K562 (cell line): ENCODE measurements at regions not wholly inside any gene's neighbourhood (a gene's known extent, or its start where the extent isn't known, plus 50 kb on each side); places are given as distances from the start of the nearest gene placed in this dataset.

Experiments used
- CEBPG ChIP-seq, 3 experiments: fragments of 200-800 bp in 1 of 3; sonication (Bioruptor generic) in 1 of 3; sonication (generic) in 1 of 3; formaldehyde crosslinking in 1 of 3; IDR thresholded peaks in 2 of 3; conservative IDR thresholded peaks in 1 of 3; 2 replicates each; pipeline versions ENCODE4 v1.6.1 to v1.8.0; 2016 to 2022; ENCODE audit warnings: missing compliant biosample characterization in 2 of 3, missing genetic modification characterization in 2 of 3, mild to moderate bottlenecking in 1 of 3, missing genetic modification reagents in 1 of 3
- DPF2 ChIP-seq: fragments of 450-650 bp; IDR thresholded peaks from 2 replicates; pipeline ENCODE4 v1.6.1; 2016
- STAG1 ChIP-seq: sonication (generic); formaldehyde crosslinking; IDR thresholded peaks from 2 replicates; pipeline ENCODE4 v1.5.0; 2020; ENCODE audit warnings: missing genetic modification reagents, borderline replicate concordance
- TF ChIP-seq, protein P1 (sequence below): fragments of 200-600 bp; sonication (generic); IDR thresholded peaks from one replicate; pipeline ENCODE4 v1.6.1; 2012; ENCODE audit warnings: mild to moderate bottlenecking, low read depth, low read length, inconsistent platforms

DNA sequence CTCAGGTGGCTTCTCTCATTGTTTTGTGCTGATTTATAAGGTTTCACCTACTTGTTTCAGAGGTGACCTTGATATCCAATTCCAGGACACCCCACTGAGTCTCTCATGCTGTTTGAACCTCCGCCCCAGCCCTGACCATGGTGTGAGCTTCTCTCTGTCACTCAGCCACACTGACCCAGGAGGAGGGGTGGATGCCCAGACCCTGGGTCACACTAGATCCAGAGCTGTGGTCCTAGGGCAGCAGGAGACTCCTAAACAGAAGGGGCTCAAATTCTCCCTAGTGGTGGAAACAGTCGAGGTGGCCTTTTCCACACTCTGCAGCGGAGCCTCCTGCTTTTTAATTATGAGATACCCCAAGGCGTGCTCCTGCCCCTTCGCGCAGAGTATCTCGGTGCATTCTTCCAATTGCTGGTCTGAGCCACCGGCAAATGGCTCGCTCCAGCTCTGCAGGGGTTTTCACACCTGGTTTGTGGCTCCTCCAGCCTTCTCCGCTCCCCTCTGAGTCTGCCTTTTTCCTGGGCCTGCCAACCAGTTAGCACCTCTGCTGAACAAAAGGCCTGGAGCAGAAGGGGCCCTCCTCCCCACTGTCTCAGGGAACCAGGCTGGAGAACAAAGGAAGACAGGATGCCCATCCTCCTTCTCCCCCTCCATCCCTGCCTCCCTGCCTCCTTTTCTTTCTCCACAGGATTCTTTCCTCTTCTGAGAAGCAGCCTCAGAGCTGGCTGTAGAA, 147.3 kb upstream of the SPRED2 start (continued):
- no peak for TF ChIP-seq STAG1
- TF ChIP-seq, protein P1, sequence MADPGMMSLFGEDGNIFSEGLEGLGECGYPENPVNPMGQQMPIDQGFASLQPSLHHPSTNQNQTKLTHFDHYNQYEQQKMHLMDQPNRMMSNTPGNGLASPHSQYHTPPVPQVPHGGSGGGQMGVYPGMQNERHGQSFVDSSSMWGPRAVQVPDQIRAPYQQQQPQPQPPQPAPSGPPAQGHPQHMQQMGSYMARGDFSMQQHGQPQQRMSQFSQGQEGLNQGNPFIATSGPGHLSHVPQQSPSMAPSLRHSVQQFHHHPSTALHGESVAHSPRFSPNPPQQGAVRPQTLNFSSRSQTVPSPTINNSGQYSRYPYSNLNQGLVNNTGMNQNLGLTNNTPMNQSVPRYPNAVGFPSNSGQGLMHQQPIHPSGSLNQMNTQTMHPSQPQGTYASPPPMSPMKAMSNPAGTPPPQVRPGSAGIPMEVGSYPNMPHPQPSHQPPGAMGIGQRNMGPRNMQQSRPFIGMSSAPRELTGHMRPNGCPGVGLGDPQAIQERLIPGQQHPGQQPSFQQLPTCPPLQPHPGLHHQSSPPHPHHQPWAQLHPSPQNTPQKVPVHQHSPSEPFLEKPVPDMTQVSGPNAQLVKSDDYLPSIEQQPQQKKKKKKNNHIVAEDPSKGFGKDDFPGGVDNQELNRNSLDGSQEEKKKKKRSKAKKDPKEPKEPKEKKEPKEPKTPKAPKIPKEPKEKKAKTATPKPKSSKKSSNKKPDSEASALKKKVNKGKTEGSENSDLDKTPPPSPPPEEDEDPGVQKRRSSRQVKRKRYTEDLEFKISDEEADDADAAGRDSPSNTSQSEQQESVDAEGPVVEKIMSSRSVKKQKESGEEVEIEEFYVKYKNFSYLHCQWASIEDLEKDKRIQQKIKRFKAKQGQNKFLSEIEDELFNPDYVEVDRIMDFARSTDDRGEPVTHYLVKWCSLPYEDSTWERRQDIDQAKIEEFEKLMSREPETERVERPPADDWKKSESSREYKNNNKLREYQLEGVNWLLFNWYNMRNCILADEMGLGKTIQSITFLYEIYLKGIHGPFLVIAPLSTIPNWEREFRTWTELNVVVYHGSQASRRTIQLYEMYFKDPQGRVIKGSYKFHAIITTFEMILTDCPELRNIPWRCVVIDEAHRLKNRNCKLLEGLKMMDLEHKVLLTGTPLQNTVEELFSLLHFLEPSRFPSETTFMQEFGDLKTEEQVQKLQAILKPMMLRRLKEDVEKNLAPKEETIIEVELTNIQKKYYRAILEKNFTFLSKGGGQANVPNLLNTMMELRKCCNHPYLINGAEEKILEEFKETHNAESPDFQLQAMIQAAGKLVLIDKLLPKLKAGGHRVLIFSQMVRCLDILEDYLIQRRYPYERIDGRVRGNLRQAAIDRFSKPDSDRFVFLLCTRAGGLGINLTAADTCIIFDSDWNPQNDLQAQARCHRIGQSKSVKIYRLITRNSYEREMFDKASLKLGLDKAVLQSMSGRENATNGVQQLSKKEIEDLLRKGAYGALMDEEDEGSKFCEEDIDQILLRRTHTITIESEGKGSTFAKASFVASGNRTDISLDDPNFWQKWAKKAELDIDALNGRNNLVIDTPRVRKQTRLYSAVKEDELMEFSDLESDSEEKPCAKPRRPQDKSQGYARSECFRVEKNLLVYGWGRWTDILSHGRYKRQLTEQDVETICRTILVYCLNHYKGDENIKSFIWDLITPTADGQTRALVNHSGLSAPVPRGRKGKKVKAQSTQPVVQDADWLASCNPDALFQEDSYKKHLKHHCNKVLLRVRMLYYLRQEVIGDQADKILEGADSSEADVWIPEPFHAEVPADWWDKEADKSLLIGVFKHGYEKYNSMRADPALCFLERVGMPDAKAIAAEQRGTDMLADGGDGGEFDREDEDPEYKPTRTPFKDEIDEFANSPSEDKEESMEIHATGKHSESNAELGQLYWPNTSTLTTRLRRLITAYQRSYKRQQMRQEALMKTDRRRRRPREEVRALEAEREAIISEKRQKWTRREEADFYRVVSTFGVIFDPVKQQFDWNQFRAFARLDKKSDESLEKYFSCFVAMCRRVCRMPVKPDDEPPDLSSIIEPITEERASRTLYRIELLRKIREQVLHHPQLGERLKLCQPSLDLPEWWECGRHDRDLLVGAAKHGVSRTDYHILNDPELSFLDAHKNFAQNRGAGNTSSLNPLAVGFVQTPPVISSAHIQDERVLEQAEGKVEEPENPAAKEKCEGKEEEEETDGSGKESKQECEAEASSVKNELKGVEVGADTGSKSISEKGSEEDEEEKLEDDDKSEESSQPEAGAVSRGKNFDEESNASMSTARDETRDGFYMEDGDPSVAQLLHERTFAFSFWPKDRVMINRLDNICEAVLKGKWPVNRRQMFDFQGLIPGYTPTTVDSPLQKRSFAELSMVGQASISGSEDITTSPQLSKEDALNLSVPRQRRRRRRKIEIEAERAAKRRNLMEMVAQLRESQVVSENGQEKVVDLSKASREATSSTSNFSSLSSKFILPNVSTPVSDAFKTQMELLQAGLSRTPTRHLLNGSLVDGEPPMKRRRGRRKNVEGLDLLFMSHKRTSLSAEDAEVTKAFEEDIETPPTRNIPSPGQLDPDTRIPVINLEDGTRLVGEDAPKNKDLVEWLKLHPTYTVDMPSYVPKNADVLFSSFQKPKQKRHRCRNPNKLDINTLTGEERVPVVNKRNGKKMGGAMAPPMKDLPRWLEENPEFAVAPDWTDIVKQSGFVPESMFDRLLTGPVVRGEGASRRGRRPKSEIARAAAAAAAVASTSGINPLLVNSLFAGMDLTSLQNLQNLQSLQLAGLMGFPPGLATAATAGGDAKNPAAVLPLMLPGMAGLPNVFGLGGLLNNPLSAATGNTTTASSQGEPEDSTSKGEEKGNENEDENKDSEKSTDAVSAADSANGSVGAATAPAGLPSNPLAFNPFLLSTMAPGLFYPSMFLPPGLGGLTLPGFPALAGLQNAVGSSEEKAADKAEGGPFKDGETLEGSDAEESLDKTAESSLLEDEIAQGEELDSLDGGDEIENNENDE, result no peak
- no peak for TF ChIP-seq DPF2
- no peak for TF ChIP-seq CEBPG (CRISPR knock-in tag; IDR thresholded peaks at IDR 0.05)
- TF ChIP-seq CEBPG (tag; conservative IDR thresholded peaks at IDR 0.05 in 1 of 2, IDR thresholded peaks at IDR 0.05 in 1 of 2), result no peak
